DMS79 treated with DMSO at 0.1 percent for 48 hours (cell line): ENCODE measurements at regions not wholly inside any gene's neighbourhood (a gene's known extent, or its start where the extent isn't known, plus 50 kb on each side); places are given as distances from the start of the nearest gene placed in this dataset.

ENCODE experiments used
- DNase-seq: peaks from one replicate; lab custom pipeline; 2025; lab: John Stamatoyannopoulos, UW

- DNase-seq: no peak
These were observed 93.2 kb upstream of the IGF1R start for GRCh38 chr15:98555173-98555515.

- no peak for DNase-seq
These were observed 92.0 kb upstream of the IGF1R start for GRCh38 chr15:98556321-98556720.

GRCh38 chr15:98560338-98560737 is 88.0 kb upstream of the IGF1R start:
- DNase-seq: no peak

GRCh38 chr15:98561169-98561941 is 87.0 kb upstream of the IGF1R start:
- no peak for DNase-seq

GRCh38 chr15:98562331-98562937 is 85.9 kb upstream of the IGF1R start:
- DNase-seq: no peak

DNA sequence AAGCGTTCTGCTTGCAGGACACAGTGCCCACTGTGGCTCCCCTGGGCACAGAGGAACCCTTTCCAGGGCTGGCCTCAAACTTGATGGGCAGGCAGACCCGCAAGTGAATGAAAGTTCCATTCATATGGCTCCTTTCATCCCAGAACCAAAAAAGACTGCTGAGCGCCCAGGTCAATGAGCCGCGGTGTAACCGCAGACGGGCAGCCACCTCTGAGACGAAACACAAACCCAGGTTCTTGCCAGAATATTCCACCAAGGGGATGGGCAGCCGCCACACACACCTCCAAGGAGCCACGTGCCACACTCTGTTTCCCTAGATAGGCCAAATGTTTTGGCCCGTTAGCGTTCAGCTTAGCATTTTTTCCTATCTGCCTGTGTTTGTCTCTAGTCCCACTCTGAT is 82.8 kb upstream of the IGF1R start:
- DNase-seq: no peak

GRCh38 chr15:98567951-98568350 is 80.4 kb upstream of the IGF1R start:
- DNase-seq: no peak

- DNase-seq: no peak
These were observed 79.8 kb upstream of the IGF1R start for GRCh38 chr15:98568382-98569017.

GRCh38 chr15:98570119-98570518 is 78.2 kb upstream of the IGF1R start:
- DNase-seq: no peak

- DNase-seq: no peak
These were observed 67.8 kb upstream of the IGF1R start for GRCh38 chr15:98580572-98580971.

- no peak for DNase-seq
These were observed 66.6 kb upstream of the IGF1R start for GRCh38 chr15:98581715-98582114.

GRCh38 chr15:98582900-98583554 is 65.3 kb upstream of the IGF1R start:
- DNase-seq: no peak

DNA sequence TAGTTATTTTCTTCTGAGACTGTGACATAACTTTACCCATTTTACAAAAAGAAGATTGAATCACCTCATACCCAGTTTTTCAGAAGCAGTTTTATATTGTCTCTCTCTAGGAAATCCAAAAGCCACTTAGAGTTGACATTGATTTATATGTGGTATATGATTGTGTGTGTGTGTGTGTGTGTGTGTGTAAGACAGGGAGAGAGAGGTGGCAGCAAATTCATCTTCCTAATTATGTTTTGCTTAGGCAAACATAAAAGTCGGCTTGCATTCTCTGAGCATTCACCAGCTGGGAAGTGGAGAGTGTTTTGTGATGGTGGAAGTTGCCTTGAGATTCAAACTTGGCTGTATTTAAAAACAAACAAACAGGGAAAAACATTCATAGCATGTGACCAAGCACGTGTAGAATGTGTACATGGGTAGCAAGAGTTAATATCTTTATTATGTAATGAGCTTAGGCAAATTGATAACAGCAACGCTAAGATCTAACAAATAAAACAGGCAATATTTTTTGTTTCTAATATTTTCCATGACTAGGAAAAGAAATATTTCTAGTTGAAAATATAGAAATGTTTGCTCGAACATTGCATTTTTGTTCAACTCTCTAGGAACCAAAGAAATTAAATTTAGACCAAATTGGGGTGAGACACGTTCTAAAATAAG is 64.4 kb upstream of the IGF1R start:
- DNase-seq: no peak

DNA sequence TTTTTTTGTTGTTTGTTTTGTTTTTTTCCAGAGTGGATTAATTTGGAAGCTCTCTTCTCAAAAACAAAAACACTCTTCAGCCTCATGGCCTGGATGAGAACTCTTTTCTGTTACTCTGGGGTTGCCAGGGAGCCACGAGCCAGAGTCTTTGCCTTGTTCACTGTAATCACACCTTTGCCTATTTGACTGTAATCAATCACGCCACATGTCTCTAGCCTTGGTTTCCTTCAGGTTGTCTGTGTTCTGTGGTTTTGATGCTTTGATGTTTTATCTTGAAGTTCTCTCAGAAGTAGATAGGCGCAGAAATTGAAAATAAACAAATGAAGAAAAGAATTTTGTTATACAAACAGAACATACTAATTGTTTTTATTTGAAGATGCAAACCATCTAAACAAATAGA is 62.3 kb upstream of the IGF1R start:
- no peak for DNase-seq

DNA sequence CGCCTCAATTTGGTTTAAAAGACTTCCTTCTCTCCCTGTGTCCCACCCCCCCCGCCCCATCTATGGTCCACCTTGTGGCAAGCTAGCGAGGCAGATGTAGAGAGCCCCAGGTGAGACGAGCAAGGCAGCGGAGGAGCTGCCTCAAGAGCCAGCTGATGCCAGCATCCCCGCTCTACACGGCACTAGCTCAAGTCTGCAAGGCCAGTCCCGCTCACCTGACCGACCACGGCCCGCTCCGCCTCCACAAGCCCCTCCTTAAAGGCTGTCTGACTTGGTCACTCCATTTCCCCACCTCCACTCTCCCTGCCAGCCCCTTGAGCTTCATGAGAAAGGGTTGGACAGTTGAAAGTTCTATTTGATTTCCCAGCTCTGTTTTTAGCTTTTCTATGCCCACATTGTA is 56.2 kb upstream of the IGF1R start:
- no peak for DNase-seq

DNA sequence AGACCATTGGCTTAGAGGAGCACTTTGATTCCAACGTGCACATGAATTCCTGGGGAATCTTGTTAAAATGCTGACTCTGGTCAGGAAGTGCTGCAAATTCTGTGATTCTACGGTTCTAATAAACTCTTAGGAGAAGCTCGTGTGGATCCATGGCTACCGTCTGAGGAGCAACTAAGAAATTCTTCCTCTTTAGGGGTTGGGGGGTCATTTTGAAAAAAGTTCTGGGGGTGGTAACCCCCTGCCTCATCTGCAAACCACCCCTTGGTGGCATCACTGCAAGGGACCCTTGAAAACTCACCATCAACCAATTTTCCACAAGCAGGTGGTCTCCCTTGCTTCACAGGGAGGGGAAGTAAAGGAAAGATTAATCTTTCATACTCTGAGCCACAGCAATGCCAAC is 52.2 kb upstream of the IGF1R start:
- no peak for DNase-seq

GRCh38 chr15:98596885-98597392 is 51.4 kb upstream of the IGF1R start:
- DNase-seq: no peak

GRCh38 chr15:98597666-98598065 is 50.7 kb upstream of the IGF1R start:
- no peak for DNase-seq
